OCI-LY3 (cell line): ENCODE measurements at regions not wholly inside any gene's neighbourhood (a gene's known extent, or its start where the extent isn't known, plus 50 kb on each side); places are given as distances from the start of the nearest gene placed in this dataset.

Experiments
- H2AFZ ChIP-seq: fragments of 200-600, 300-600 bp; shearing (Covaris generic); 2 replicates; pipeline ENCODE4 v1.6.0; 2014; ENCODE audit warnings: antibody characterized with exemption, low read depth, low read length
- H3K27ac ChIP-seq: fragments of 200-600, 300-600 bp; sonication (generic); 2 replicates; pipeline ENCODE4 v1.5.1; 2014; ENCODE audit warnings: mild to moderate bottlenecking, low read length, moderate library complexity, mixed read lengths
- H3K27me3 ChIP-seq: fragments of 200-600, 300-600 bp; sonication (generic); 2 replicates; pipeline ENCODE4 v1.6.1; 2014; ENCODE audit warnings: low read depth, low read length, mixed read lengths
- H3K36me3 ChIP-seq: fragments of 200-600, 300-600 bp; sonication (generic); replicated peaks from 2 replicates; pipeline ENCODE3; 2014; ENCODE audit warnings: low read depth, low read length, mixed read lengths
- H3K4me1 ChIP-seq: fragments of 300-600, 200-600 bp; sonication (generic); 2 replicates; pipeline ENCODE4 v1.6.1; 2014; ENCODE audit warnings: low read length, mixed read lengths
- H3K4me2 ChIP-seq: fragments of 200-600, 300-600 bp; sonication (generic); 2 replicates; pipeline ENCODE4 v1.6.1; 2014; ENCODE audit warnings: low read length, mixed read lengths
- H3K4me3 ChIP-seq: fragments of 300-600, 200-600 bp; sonication (generic); 2 replicates; pipeline ENCODE4 v1.5.1; 2014; ENCODE audit warnings: antibody characterized with exemption, mild to moderate bottlenecking, low read length, moderate library complexity
- H3K79me2 ChIP-seq: fragments of 300-600, 200-600 bp; shearing (Covaris generic); 2 replicates; pipeline ENCODE4 v1.6.1; 2014; ENCODE audit warnings: mild to moderate bottlenecking, low read length, mixed read lengths
- H3K9ac ChIP-seq: fragments of 300-600, 200-600 bp; shearing (Covaris generic); 2 replicates; pipeline ENCODE4 v1.6.0; 2014; ENCODE audit warnings: mild to moderate bottlenecking, low read length, moderate library complexity
- H3K9me3 ChIP-seq: fragments of 200-600, 300-600 bp; shearing (Covaris generic); 2 replicates; pipeline ENCODE4 v1.6.1; 2014; ENCODE audit warnings: low read length, mixed read lengths; ENCODE audit not compliant: insufficient read depth
- H4K20me1 ChIP-seq: fragments of 200-600, 300-600 bp; sonication (generic); 2 replicates; pipeline ENCODE4 v1.6.1; 2016; ENCODE audit warnings: low read length, mixed read lengths; ENCODE audit not compliant: insufficient read depth
- CTCF ChIP-seq: fragments of 200-600, 300-600 bp; sonication (generic); IDR thresholded peaks from 2 replicates; pipeline ENCODE4 v1.5.1; 2014; ENCODE audit warnings: antibody characterized with exemption, low read length, low read depth
- EZH2phosphoT487 ChIP-seq: fragments of 200-600 bp; shearing (Covaris generic); IDR thresholded peaks from 2 replicates; pipeline ENCODE4 v1.6.1; 2018; ENCODE audit warnings: antibody characterized with exemption, mixed run types, low read depth

GRCh38 chr10:28942012-28942411, 264.7 kb downstream of the BAMBI start:
- no peak for TF ChIP-seq CTCF
- TF ChIP-seq EZH2phosphoT487 = no peak
- no peak overlapping the region for H3K9ac ChIP-seq
- H4K20me1 ChIP-seq = no peaks in the 10 kb centered on the region
- no peaks in the 10 kb centered on the region for H3K36me3 ChIP-seq
- H3K9me3 ChIP-seq = no peaks in the 10 kb centered on the region
- H3K79me2 ChIP-seq = no peaks in the 10 kb centered on the region
- H3K27me3 ChIP-seq = peaks cover 10% of the 10 kb centered on the region
- no peak overlapping the region for H3K27ac ChIP-seq
- H2AFZ ChIP-seq = no peak overlapping the region
- H3K4me2 ChIP-seq = no peak overlapping the region
- H3K4me3 ChIP-seq = no peak overlapping the region
- H3K4me1 ChIP-seq = peaks cover 19% of the 10 kb centered on the region

- Histone ChIP-seq H3K36me3 (no peaks in the 10 kb centered on the region), H3K4me3 (no peak overlapping the region), H2AFZ (no peak overlapping the region), H3K27me3 (peaks cover 9% of the 10 kb centered on the region), H3K9ac (no peak overlapping the region), H4K20me1 (no peaks in the 10 kb centered on the region), H3K27ac (no peak overlapping the region), H3K79me2 (no peaks in the 10 kb centered on the region), H3K4me1 (peaks cover 46% of the 10 kb centered on the region), H3K4me2 (peak overlapping the region; percentile 36; the same call in 1 of the 2 replicates), H3K9me3 (no peaks in the 10 kb centered on the region)
- TF ChIP-seq CTCF (no peak), EZH2phosphoT487 (no peak)
Observed at GRCh38 chr10:28945959-28946358, 268.6 kb downstream of the BAMBI start.

- Histone ChIP-seq H3K9ac (no peak overlapping the region), H3K4me3 (no peak overlapping the region), H3K27ac (no peak overlapping the region), H3K9me3 (no peaks in the 10 kb centered on the region), H3K4me2 (no peak overlapping the region), H3K4me1 (peaks cover 51% of the 10 kb centered on the region), H2AFZ (no peak overlapping the region), H3K27me3 (peaks cover 9% of the 10 kb centered on the region), H3K36me3 (no peaks in the 10 kb centered on the region), H4K20me1 (no peaks in the 10 kb centered on the region), H3K79me2 (no peaks in the 10 kb centered on the region)
- TF ChIP-seq EZH2phosphoT487 (no peak), CTCF (no peak)
Observed at GRCh38 chr10:28946479-28946878, 269.2 kb downstream of the BAMBI start.

- no peak overlapping the region for H2AFZ ChIP-seq
- peaks cover 57% of the 10 kb centered on the region for H3K4me1 ChIP-seq
- no peaks in the 10 kb centered on the region for H3K36me3 ChIP-seq
- TF ChIP-seq EZH2phosphoT487 = no peak
- no peak for TF ChIP-seq CTCF
- H4K20me1 ChIP-seq = no peaks in the 10 kb centered on the region
- H3K27ac ChIP-seq = no peak overlapping the region
- no peak overlapping the region for H3K9ac ChIP-seq
- no peak overlapping the region for H3K4me3 ChIP-seq
- H3K4me2 ChIP-seq = no peak overlapping the region
- H3K79me2 ChIP-seq = no peaks in the 10 kb centered on the region
- peaks cover 13% of the 10 kb centered on the region for H3K27me3 ChIP-seq
- no peaks in the 10 kb centered on the region for H3K9me3 ChIP-seq
Observed at GRCh38 chr10:28947171-28947570, 269.9 kb downstream of the BAMBI start.
